SU-DHL-6 (cell line): ENCODE measurements at regions not wholly inside any gene's neighbourhood (a gene's known extent, or its start where the extent isn't known, plus 50 kb on each side); places are given as distances from the start of the nearest gene placed in this dataset.

ENCODE experiments used
- H2AFZ ChIP-seq: fragments of 200-600 bp; sonication (generic); 2 replicates; pipeline ENCODE4 v1.6.1; 2014; ENCODE audit warnings: low read depth, mild to moderate bottlenecking, moderate library complexity, mixed read lengths, antibody characterized with exemption, low read length; ENCODE audit not compliant: severe bottlenecking
- H3F3A ChIP-seq: fragments of 200-600 bp; shearing (Covaris generic); 2 replicates; pipeline ENCODE4 v1.6.0; 2016; ENCODE audit warnings: antibody characterized with exemption, mild to moderate bottlenecking; ENCODE audit not compliant: insufficient read depth
- H3K27ac ChIP-seq: fragments of 200-600 bp; sonication (generic); 2 replicates; pipeline ENCODE4 v1.5.1; 2016; ENCODE audit warnings: low read depth, mild to moderate bottlenecking, low read length, moderate library complexity, mixed read lengths
- H3K27me3 ChIP-seq: fragments of 200-600 bp; sonication (generic), shearing (Covaris generic); 2 replicates; pipeline ENCODE4 v1.6.0; 2014; ENCODE audit warnings: mild to moderate bottlenecking, low read length
- H3K36me3 ChIP-seq: fragments of 200-600 bp; sonication (generic); 2 replicates; pipeline ENCODE4 v1.6.1; 2014; ENCODE audit warnings: mild to moderate bottlenecking, low read length, mixed read lengths
- H3K4me2 ChIP-seq: fragments of 300-600, 200-600 bp; shearing (Covaris generic), sonication (generic); 2 replicates; pipeline ENCODE4 v1.6.0; 2014; ENCODE audit warnings: low read length, low read depth, mild to moderate bottlenecking; ENCODE audit not compliant: poor library complexity, severe bottlenecking
- H3K4me3 ChIP-seq: fragments of 200-600 bp; sonication (generic); 2 replicates; pipeline ENCODE4 v1.5.1; 2014; ENCODE audit warnings: antibody characterized with exemption, low read length, mild to moderate bottlenecking, mixed read lengths; ENCODE audit not compliant: insufficient read depth, poor library complexity, severe bottlenecking
- H3K79me2 ChIP-seq: fragments of 200-600 bp; sonication (generic); 2 replicates; pipeline ENCODE4 v1.6.1; 2014; ENCODE audit warnings: mild to moderate bottlenecking, low read length, moderate library complexity; ENCODE audit not compliant: insufficient read depth
- H3K9ac ChIP-seq: fragments of 200-600 bp; sonication (generic); 2 replicates; pipeline ENCODE4 v1.7.0; 2014; ENCODE audit warnings: mild to moderate bottlenecking, low read length
- H3K9me2 ChIP-seq: fragments of 200-600 bp; sonication (generic); replicated peaks from 2 replicates; pipeline ENCODE4 v1.6.1; 2014; ENCODE audit warnings: low read length; ENCODE audit not compliant: insufficient read depth
- H3K9me3 ChIP-seq: fragments of 200-600 bp; sonication (generic); 2 replicates; pipeline ENCODE4 v1.6.1; 2014; ENCODE audit warnings: low read length, mixed read lengths; ENCODE audit not compliant: insufficient read depth
- H4K20me1 ChIP-seq: fragments of 200-600 bp; sonication (generic); 2 replicates; pipeline ENCODE4 v1.6.1; 2014; ENCODE audit warnings: low read depth, mild to moderate bottlenecking, antibody characterized with exemption, low read length, moderate library complexity, mixed read lengths
- EZH2phosphoT487 ChIP-seq: fragments of 200-600 bp; sonication (generic), shearing (Covaris generic); conservative IDR thresholded peaks from 2 replicates; pipeline ENCODE4 v1.6.1; 2018; ENCODE audit warnings: mild to moderate bottlenecking, antibody characterized with exemption, low read length, moderate library complexity, mixed read lengths
- TF ChIP-seq, protein P1 (sequence below): fragments of 200-600 bp; sonication (generic); IDR thresholded peaks from one replicate; pipeline ENCODE4 v1.5.1; 2017; ENCODE audit warnings: antibody characterized with exemption, mild to moderate bottlenecking, low read length, moderate library complexity; ENCODE audit not compliant: insufficient read depth, poor library complexity, severe bottlenecking

DNA sequence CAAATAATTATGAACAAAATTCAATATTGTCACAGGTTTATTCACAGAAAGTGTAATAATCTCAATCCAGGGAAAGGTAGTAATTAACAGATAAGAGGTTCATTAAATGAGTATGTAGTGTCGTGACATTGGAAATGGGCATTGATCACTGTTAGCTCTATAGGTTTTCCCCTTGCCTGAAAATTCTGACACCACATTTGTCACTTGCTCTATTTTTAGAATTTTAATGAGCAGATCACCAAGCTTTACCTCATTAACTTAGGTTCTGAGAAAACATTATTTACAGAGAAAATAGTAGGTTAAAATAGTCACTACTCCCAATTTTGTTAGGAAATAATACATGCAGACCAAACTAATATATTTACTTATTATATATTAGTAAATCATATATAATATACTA lies 344.0 kb downstream of the DSC3 start:
- no peak overlapping the region for H3K4me3 ChIP-seq
- no peaks in the 10 kb centered on the region for H3K79me2 ChIP-seq
- H2AFZ ChIP-seq, result no peak overlapping the region
- H3K27ac ChIP-seq, result no peak overlapping the region
- no peak overlapping the region for H3K4me2 ChIP-seq
- no peaks in the 10 kb centered on the region for H4K20me1 ChIP-seq
- H3K9me2 ChIP-seq, result no peaks in the 10 kb centered on the region
- no peak overlapping the region for H3K9ac ChIP-seq
- H3K27me3 ChIP-seq, result no peaks in the 10 kb centered on the region
- no peaks in the 10 kb centered on the region for H3K9me3 ChIP-seq
- TF ChIP-seq, protein P1, sequence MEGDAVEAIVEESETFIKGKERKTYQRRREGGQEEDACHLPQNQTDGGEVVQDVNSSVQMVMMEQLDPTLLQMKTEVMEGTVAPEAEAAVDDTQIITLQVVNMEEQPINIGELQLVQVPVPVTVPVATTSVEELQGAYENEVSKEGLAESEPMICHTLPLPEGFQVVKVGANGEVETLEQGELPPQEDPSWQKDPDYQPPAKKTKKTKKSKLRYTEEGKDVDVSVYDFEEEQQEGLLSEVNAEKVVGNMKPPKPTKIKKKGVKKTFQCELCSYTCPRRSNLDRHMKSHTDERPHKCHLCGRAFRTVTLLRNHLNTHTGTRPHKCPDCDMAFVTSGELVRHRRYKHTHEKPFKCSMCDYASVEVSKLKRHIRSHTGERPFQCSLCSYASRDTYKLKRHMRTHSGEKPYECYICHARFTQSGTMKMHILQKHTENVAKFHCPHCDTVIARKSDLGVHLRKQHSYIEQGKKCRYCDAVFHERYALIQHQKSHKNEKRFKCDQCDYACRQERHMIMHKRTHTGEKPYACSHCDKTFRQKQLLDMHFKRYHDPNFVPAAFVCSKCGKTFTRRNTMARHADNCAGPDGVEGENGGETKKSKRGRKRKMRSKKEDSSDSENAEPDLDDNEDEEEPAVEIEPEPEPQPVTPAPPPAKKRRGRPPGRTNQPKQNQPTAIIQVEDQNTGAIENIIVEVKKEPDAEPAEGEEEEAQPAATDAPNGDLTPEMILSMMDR, result no peak
- TF ChIP-seq EZH2phosphoT487, result no peak
- no peaks in the 10 kb centered on the region for H3F3A ChIP-seq
- no peaks in the 10 kb centered on the region for H3K36me3 ChIP-seq

GRCh38 chr18:30696201-30696600 lies 346.3 kb downstream of the DSC3 start:
- no peaks in the 10 kb centered on the region for H3F3A ChIP-seq
- H2AFZ ChIP-seq, result no peak overlapping the region
- no peaks in the 10 kb centered on the region for H3K36me3 ChIP-seq
- TF ChIP-seq EZH2phosphoT487, result no peak
- TF ChIP-seq, protein P1, result no peak
- no peak overlapping the region for H3K27ac ChIP-seq
- no peaks in the 10 kb centered on the region for H3K9me3 ChIP-seq
- H3K4me3 ChIP-seq, result no peak overlapping the region
- H3K9ac ChIP-seq, result no peak overlapping the region
- no peak overlapping the region for H3K4me2 ChIP-seq
- no peaks in the 10 kb centered on the region for H3K79me2 ChIP-seq
- H4K20me1 ChIP-seq, result no peaks in the 10 kb centered on the region
- H3K27me3 ChIP-seq, result no peaks in the 10 kb centered on the region
- no peaks in the 10 kb centered on the region for H3K9me2 ChIP-seq

DNA sequence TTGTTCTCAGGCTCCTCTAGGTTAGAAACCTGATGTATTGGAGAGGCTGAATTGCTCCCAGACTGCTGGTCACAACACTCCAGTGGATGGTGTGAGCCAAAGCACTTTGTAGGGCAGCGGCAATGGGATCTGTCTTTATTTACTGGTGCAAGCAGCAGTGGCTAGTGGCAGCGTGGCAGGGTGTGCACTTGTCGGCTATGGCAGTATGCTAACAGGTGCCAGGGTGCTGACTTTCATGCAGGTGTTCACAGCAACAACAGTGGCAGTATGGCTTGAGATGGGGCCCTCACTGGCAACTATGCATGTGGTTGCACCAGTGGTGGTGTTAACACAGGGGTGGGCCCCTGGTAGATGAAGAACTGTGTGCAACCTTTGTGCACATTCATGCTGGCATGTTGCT lies 347.8 kb downstream of the DSC3 start:
- no peaks in the 10 kb centered on the region for H4K20me1 ChIP-seq

More for the DNA sequence above, 347.8 kb downstream of the DSC3 start:
- Histone ChIP-seq H3K9me3 (no peaks in the 10 kb centered on the region), H3F3A (no peaks in the 10 kb centered on the region), H2AFZ (no peak overlapping the region), H3K9ac (no peak overlapping the region), H3K27ac (no peak overlapping the region), H3K9me2 (no peaks in the 10 kb centered on the region), H3K4me2 (no peak overlapping the region), H3K36me3 (no peaks in the 10 kb centered on the region), H3K27me3 (no peaks in the 10 kb centered on the region), H3K4me3 (no peak overlapping the region), H3K79me2 (no peaks in the 10 kb centered on the region)
- no peak for TF ChIP-seq EZH2phosphoT487
- TF ChIP-seq, protein P1, result no peak
